ENCODE measurements at regions not wholly inside any gene's neighbourhood (a gene's known extent, or its start where the extent isn't known, plus 50 kb on each side); places are given as distances from the start of the nearest gene placed in this dataset.

- TF ChIP-seq CREB1 (CRISPR knock-in tag; IDR thresholded peaks at IDR 0.05; ENCODE audit: low read depth): no peak
- no peak for TF ChIP-seq POLR2AphosphoS5 (IDR thresholded peaks at IDR 0.05; ENCODE audit: low read depth)
- no peak for TF ChIP-seq REST (IDR thresholded peaks at IDR 0.05; ENCODE audit: unreplicated experiment)
- no peak for TF ChIP-seq STAT1 (IDR thresholded peaks at IDR 0.05; ENCODE audit: unreplicated experiment)
- TF ChIP-seq, protein P1, sequence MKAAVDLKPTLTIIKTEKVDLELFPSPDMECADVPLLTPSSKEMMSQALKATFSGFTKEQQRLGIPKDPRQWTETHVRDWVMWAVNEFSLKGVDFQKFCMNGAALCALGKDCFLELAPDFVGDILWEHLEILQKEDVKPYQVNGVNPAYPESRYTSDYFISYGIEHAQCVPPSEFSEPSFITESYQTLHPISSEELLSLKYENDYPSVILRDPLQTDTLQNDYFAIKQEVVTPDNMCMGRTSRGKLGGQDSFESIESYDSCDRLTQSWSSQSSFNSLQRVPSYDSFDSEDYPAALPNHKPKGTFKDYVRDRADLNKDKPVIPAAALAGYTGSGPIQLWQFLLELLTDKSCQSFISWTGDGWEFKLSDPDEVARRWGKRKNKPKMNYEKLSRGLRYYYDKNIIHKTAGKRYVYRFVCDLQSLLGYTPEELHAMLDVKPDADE (IDR thresholded peaks at IDR 0.05): no peak
- TF ChIP-seq JUNB (IDR thresholded peaks at IDR 0.05; ENCODE audit: unreplicated experiment): no peak
- TF ChIP-seq ZNF462 (CRISPR knock-in tag; IDR thresholded peaks at IDR 0.05): no peak
- TF ChIP-seq EZH2phosphoT487 (IDR thresholded peaks at IDR 0.05; ENCODE audit: unreplicated experiment): no peak
- no peak for TF ChIP-seq NANOG (IDR thresholded peaks at IDR 0.05; ENCODE audit: borderline replicate concordance)
- no peak for TF ChIP-seq ZNF114 (CRISPR knock-in tag; IDR thresholded peaks at IDR 0.05)
- TF ChIP-seq, protein P2, sequence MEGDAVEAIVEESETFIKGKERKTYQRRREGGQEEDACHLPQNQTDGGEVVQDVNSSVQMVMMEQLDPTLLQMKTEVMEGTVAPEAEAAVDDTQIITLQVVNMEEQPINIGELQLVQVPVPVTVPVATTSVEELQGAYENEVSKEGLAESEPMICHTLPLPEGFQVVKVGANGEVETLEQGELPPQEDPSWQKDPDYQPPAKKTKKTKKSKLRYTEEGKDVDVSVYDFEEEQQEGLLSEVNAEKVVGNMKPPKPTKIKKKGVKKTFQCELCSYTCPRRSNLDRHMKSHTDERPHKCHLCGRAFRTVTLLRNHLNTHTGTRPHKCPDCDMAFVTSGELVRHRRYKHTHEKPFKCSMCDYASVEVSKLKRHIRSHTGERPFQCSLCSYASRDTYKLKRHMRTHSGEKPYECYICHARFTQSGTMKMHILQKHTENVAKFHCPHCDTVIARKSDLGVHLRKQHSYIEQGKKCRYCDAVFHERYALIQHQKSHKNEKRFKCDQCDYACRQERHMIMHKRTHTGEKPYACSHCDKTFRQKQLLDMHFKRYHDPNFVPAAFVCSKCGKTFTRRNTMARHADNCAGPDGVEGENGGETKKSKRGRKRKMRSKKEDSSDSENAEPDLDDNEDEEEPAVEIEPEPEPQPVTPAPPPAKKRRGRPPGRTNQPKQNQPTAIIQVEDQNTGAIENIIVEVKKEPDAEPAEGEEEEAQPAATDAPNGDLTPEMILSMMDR (conservative IDR thresholded peaks at IDR 0.05; ENCODE audit: low read depth in 2 of 2): no peak
- Histone ChIP-seq H3K27me3 (ENCODE audit: insufficient read depth) (no peaks in the 10 kb centered on the region), H3K4me2 (no peak overlapping the region), H2AFZ (no peak overlapping the region), H3F3A (replicated peaks; ENCODE audit: low read depth) (no peaks in the 10 kb centered on the region), H3K4me1 (ENCODE audit: insufficient read depth) (no peaks in the 10 kb centered on the region), H3K27ac (ENCODE audit: low read depth) (no peak overlapping the region), H3K9me2 (ENCODE audit: insufficient read depth) (0 out of 2 replicates have a peak, but pooled peaks cover 3% of the 10 kb centered on the region), H3K36me3 (ENCODE audit: insufficient read depth) (no peaks in the 10 kb centered on the region), H3K4me3 (no peak overlapping the region), H4K20me1 (replicated peaks; ENCODE audit: insufficient read depth) (no peaks in the 10 kb centered on the region), H3K79me2 (replicated peaks; ENCODE audit: insufficient read depth) (no peaks in the 10 kb centered on the region)
- H3K36me3 Mint-ChIP-seq (ENCODE audit: low read depth): no peaks in the 10 kb centered on the region
- no peaks in the 10 kb centered on the region for H3K4me1 Mint-ChIP-seq
- DNase-seq (ENCODE audit: low spot score): no peak
- H3K27ac Mint-ChIP-seq: no peak overlapping the region
- no peak overlapping the region for H3K4me3 Mint-ChIP-seq
- no peak for ATAC-seq
- H3K27me3 Mint-ChIP-seq (ENCODE audit: insufficient read depth, low read depth, poor library complexity): no peaks in the 10 kb centered on the region
- H3K9me3 Mint-ChIP-seq: no peaks in the 10 kb centered on the region
These were observed 638.2 kb downstream of the FBXO15 start for GRCh38 chr18:73509460-73509859.

Measured in GM23338 (cell line).